Glomerular visceral epithelial cell (primary cell): ENCODE measurements at regions not wholly inside any gene's neighbourhood (a gene's known extent, or its start where the extent isn't known, plus 50 kb on each side); places are given as distances from the start of the nearest gene placed in this dataset.
"Not testable (repeated sequence)": the region's sequence is repeated elsewhere in the genome, so short reads cannot be mapped to it uniquely, and the experiment has no call there.

Experiments used
- DNase-seq: peaks from one replicate; pipeline ENCODE4 v3.0.0-alpha.2; 2016; ENCODE audit errors: extremely low spot score

GRCh38 chr13:71214821-71215220 lies 652.2 kb downstream of the DACH1 start:
- DNase-seq: no peak

DNA sequence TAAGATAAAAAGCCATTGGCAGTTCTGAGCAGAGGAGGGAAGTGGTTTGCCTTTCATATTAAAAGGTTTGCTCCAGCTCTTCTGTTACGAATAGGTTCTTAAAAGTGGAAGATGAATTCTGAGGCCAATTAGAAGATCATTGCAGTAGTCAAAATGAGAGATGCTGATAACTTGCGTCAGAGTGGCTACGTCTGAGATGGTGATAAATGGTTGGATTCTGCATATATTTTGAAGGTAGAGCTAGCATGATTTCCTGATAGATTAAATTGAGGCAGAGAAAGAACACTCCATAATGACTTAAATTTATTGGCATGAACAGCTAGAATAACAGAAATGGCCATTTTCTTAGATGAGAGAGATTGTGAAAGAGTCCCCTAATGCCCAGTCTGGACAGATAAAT lies 652.6 kb downstream of the DACH1 start:
- DNase-seq: no peak

GRCh38 chr13:71213252-71213821 lies 653.7 kb downstream of the DACH1 start:
- no peak for DNase-seq

DNA sequence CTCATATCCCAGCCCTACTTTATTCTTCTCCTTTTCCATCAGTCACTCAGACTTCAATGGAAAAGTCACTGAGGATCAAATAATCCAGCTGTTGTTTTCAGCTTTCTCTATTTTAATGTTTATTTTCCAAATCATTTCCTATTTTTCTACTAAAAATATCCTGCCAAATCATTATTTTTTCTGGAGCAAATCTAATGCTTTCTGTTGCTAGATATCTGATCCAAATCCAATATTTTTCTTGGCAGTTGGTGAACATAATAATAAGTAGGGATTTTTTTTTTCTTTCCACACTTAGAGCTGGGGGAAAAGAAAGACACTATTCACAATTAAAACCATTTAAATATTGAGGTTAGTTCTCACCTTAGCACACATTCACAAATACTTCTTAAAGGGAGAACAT lies 656.1 kb downstream of the DACH1 start:
- DNase-seq: no peak

GRCh38 chr13:71209217-71209616 lies 657.8 kb downstream of the DACH1 start:
- DNase-seq: no peak

- not testable (repeated sequence) for DNase-seq
Measured at GRCh38 chr13:71184583-71184982, 682.4 kb downstream of the DACH1 start.

DNA sequence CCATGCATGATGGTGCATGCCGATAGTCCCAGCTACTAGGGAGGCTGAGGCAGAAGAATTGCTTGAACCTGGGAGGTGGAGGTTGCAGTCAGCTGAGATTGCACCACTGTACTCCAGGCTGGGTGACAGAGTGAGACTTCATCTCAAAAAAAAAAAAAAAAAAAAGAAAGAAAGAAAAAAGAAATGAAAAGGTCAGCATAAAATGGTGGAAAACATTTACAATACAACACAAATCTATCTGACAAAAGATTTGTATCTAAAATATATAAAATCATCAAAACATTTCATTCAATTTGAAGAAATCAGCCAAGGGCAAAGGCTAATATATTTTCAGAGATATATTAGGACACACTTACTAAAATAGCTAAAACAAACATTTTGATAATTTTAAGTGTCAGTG lies 683.7 kb downstream of the DACH1 start:
- not testable (repeated sequence) for DNase-seq

- no peak for DNase-seq
Measured at GRCh38 chr13:71171740-71172139, 695.3 kb downstream of the DACH1 start.

DNA sequence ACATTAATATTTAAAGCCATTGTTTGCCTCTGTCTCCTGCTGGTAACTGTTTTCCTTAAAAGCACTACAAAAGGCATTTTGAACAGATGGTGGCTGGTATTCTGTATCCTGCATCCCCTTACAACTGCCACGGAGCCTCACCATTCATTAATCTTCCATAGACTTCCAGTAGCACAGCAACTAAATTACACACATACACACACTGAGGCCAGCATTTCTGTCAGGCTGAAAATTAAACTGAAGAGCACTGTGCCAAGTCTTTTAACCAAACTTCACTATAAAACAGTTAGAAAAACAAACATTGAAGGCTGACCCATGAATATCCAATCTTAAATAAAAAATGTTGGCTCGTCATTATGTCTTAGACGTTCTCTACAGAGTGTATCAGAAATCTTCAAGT lies 697.8 kb downstream of the DACH1 start:
- DNase-seq: no peak

- no peak for DNase-seq
Measured at GRCh38 chr13:71156550-71156949, 710.5 kb downstream of the DACH1 start.

DNA sequence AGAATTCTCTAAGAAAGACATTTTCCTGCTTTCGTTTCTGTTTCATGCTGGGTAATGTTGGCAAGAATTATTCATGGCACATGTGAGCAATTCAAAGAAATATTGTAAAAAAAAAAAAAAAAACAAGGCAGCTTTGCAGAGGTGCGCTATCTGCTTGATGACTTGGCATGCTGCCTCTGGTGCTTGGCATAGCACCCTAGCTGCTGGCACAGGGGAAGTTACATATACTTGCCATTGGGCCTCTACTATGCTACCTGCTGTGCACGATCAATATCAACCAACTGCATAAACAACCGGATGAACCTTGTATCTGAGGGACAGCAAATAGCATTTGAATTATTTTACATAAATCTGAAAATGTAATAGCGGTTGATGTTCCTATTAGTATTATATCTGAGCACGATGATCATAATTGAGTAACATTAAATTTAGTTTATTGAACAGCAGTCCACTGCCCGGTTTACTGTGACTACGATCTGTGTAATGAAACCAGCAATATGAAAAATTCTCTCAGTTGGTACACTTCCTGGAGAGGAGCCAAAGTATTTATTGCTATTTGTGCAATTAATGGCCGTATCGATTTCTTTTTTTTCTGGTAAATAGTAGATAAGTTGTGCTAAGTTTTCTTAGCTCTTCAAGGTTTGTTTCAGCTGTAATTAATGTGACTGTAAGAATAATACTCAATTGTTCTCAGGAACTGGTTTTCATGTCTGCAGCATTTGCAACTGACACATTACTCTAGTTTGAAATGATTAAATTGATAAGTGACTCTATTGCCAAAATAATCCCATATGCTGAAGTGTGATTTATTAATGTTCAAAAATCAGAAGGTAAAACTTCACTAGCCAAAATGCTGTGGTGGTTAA lies 717.3 kb downstream of the DACH1 start:
- no peak for DNase-seq

- DNase-seq: no peak
Measured at GRCh38 chr13:71149046-71149445, 718.0 kb downstream of the DACH1 start.

DNA sequence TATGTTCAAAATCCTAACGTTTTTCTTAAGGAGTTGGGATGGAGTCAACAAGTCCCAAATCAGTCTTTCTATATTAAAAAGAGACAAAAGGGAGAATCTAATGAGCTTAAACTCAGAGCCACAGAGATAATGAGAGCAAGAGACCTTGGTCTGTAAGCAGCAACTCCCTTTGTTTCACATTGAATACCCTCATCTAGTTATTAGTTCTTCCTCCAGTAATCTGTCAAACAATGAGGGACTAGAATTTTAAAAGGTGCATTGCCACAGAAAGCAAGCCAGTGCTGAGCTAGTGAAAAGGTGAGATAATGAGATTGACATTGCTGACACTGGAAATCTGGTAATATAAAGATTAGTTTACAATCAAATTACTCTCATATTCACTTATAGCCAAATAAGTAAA lies 718.6 kb downstream of the DACH1 start:
- DNase-seq: no peak

DNA sequence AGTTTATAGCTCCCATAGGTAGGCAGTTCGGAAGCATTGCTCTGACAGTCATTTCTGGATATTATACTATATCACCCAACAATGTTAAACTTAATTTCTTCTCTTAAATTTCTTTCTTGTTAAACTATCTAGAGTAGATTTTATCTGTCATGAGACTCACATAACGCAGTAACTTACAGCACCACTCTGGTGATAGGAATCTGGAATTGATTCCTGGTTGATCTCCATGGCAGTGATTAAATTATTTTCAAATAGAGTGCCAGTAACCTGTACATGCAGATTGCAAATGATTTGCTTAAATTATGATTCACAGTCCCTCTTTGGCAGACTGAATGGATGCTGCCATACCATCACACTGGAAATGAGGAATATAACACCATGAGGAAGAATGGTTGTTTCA lies 722.1 kb downstream of the DACH1 start:
- no peak for DNase-seq

GRCh38 chr13:71137101-71137500 lies 729.9 kb downstream of the DACH1 start:
- DNase-seq: no peak

- DNase-seq: no peak
Measured at GRCh38 chr13:71124230-71124629, 742.8 kb downstream of the DACH1 start.

GRCh38 chr13:71118779-71119364 lies 748.1 kb downstream of the DACH1 start:
- DNase-seq: no peak

DNA sequence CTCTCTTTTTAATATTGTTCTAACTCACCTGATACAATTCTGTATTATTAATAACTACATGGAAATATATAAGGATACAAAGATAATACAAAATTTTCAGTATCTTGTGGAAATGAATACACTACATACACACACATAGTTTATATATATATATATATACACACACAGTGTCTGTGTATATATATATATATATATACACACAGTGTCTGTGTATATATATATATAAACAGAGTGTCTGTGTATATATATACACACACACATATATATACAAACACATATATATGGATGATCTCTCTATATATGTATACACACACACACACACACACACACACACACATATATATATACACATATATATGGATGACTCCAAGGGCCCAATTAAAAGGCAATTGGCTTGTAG lies 749.1 kb downstream of the DACH1 start:
- no peak for DNase-seq

GRCh38 chr13:71115301-71115700 lies 751.7 kb downstream of the DACH1 start:
- no peak for DNase-seq

GRCh38 chr13:71096421-71096820 lies 770.6 kb downstream of the DACH1 start:
- DNase-seq: no peak

DNA sequence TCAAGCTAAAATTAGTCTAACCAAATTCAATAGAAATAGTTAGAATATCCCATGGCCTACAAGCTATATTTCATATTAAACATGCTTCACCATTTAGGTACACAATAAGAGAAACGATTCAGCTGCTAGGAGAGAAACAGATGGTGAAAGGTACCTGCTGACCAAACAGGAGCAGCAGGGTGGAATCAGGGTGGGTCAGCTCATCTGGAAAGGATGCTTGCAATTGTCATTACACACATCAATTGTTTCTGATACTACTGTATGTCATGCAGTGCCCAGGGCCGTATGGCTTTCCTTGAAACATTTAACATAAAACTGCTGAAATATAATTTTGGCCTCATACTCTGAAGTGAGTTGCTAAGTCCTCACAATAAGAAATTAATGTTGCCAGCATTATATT lies 776.0 kb downstream of the DACH1 start:
- no peak for DNase-seq

DNA sequence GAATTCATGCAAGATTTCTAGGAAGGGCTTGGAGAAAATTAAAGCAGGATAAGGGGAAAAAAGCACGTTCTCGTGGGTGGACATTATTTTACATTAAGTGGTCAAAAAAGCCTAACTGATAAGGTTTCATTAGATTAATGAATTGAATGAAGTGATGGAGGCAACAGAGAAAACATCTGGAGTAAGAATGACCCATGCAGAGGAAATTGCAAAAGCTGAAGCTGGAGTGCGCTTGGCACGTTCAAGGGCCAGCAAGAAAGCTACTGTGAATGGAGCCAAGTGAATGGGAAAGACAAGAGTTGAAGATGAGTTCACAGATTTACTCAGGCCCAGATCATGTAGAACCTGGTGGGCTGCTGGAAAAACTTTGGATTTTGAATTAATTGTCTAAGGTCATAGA lies 777.9 kb downstream of the DACH1 start:
- no peak for DNase-seq

DNA sequence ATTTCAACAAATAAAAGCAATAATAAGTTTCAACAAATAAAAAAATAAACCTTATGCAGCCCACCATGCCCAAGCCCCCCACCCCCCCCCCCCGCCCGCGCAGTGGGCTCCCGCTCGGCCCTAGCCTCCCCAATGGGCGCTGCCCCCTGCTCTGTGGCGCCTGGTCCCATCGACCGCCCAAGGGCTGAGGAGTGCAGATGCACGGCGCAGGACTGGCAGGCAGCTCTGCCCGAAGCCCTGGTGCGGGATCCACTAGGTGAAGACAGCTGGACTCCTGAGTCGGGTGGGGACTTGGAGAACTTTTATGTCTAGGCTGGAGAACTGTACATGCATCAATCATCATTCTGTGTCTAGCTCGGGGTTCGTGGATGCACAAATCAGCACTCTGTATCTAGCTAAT lies 779.6 kb downstream of the DACH1 start:
- DNase-seq: no peak
